ENCODE measurements at regions not wholly inside any gene's neighbourhood (a gene's known extent, or its start where the extent isn't known, plus 50 kb on each side); places are given as distances from the start of the nearest gene placed in this dataset.

GRCh38 chr6:148086386-148086785 lies 256.3 kb upstream of the SASH1 start:
- no peak overlapping the region for H4K91ac ChIP-seq (replicated peaks; ENCODE audit: insufficient read length, low read length)
- POLR2A ChIA-PET (ENCODE audit: partially characterized antibody), result no interaction called here
- FAIRE-seq, result no peak

More at GRCh38 chr6:148086386-148086785, 256.3 kb upstream of the SASH1 start:
- H4K5ac ChIP-seq (ENCODE audit: insufficient read length, low read depth, low read length), result no peak overlapping the region
- no peak overlapping the region for H2BK120ac ChIP-seq (replicated peaks; ENCODE audit: low read depth, low read length)
- WGBS, 2 experiments (ENCODE audit: extremely low coverage in 1 of 2, insufficient coverage in 1 of 2, insufficient read length in 1 of 2, insufficient replicate concordance in 2 of 2, low coverage in 1 of 2, low lambda C conversion rate in 2 of 2, missing lambda C conversion rate in 1 of 2), result 95% methylated on average over 1 of the region's 1 CpG; no CpG with 5 or more reads in 1 of the 2 experiments
- no peaks in the 10 kb centered on the region for H3K27me3 ChIP-seq (replicated peaks in 1 of 4; ENCODE audit: control insufficient read depth in 3 of 4, extremely low read depth in 1 of 4, insufficient read depth in 3 of 4, low read length in 3 of 4)
- H3K14ac ChIP-seq (ENCODE audit: insufficient read length), result no peak overlapping the region
- H3K4me2 ChIP-seq (ENCODE audit: insufficient read depth in 1 of 2, low read depth in 2 of 2, low read length in 2 of 2), result no peak overlapping the region
- no peak overlapping the region for H3K4me3 ChIP-seq (ENCODE audit: extremely low read depth in 1 of 4, insufficient read depth in 2 of 4, low read depth in 3 of 4, low read length in 4 of 4)
- H3K79me1 ChIP-seq (ENCODE audit: low read depth, low read length), result no peaks in the 10 kb centered on the region
- H2BK20ac ChIP-seq (ENCODE audit: low read length), result no peak overlapping the region
- no peaks in the 10 kb centered on the region for H4K20me1 ChIP-seq (replicated peaks in 1 of 2; ENCODE audit: control insufficient read depth in 1 of 2, insufficient read depth in 2 of 2, low read length in 2 of 2)
- no peak overlapping the region for H2AK5ac ChIP-seq (ENCODE audit: low read depth, low read length)
- no peak overlapping the region for H3K23ac ChIP-seq (ENCODE audit: insufficient read length)
- H2BK15ac ChIP-seq (ENCODE audit: low read length), result no peak overlapping the region
- H2BK5ac ChIP-seq (ENCODE audit: low read depth, low read length), result no peak overlapping the region
- DNase-seq (ENCODE audit: low read depth in 1 of 2, low spot score in 2 of 2), result no peak
- H3K23me2 ChIP-seq (ENCODE audit: low read depth, low read length), result peaks cover 2% of the 10 kb centered on the region; the same call in 1 of the 2 replicates
- H3K79me2 ChIP-seq (ENCODE audit: control insufficient read depth in 1 of 2, insufficient read depth in 2 of 2, low read length in 2 of 2), result no peaks in the 10 kb centered on the region
- H3K27ac ChIP-seq (ENCODE audit: low read depth, low read length), result no peak overlapping the region
- H4K8ac ChIP-seq (ENCODE audit: extremely low read depth, insufficient read depth, low read length), result no peak overlapping the region
- no peak overlapping the region for H3K56ac ChIP-seq (replicated peaks; ENCODE audit: insufficient read length, low read depth, low read length)
- CTCF ChIA-PET (ENCODE audit: partially characterized antibody), result interaction anchor here (0.6 kb wide), 1 partner anchor 307 kb away, joined by 3 read pairs; no protein-coding TSS in a partner anchor
- H3K9me3 ChIP-seq (ENCODE audit: insufficient read depth in 2 of 2, low read depth in 1 of 2, low read length in 1 of 2), result no peaks in the 10 kb centered on the region
- peaks cover 0 to 4% (median 0%) of the 10 kb centered on the region in 4 experiments; a peak in 1 of 7 replicates for H3K4me1 ChIP-seq (replicated peaks in 1 of 4; ENCODE audit: control insufficient read depth in 3 of 4, insufficient read depth in 4 of 4, low read length in 3 of 4)
- no peak for TF ChIP-seq SRF (IDR thresholded peaks at IDR 0.05; ENCODE audit: low read depth, low read length)
- no peak for TF ChIP-seq RFX5 (IDR thresholded peaks at IDR 0.05; ENCODE audit: borderline replicate concordance, low read depth, low read length)
- no peak for TF ChIP-seq SIN3A (conservative IDR thresholded peaks at IDR 0.05 in 1 of 2, IDR thresholded peaks at IDR 0.05 in 1 of 2; ENCODE audit: low read depth in 1 of 2, low read length in 2 of 2)
- no peak for TF ChIP-seq RAD21 (IDR thresholded peaks at IDR 0.05 in 1 of 2, conservative IDR thresholded peaks at IDR 0.05 in 1 of 2; ENCODE audit: low read depth in 2 of 2, low read length in 2 of 2)
- no peak for TF ChIP-seq GTF2F1 (IDR thresholded peaks at IDR 0.05; ENCODE audit: borderline replicate concordance, low read depth, low read length)
- TF ChIP-seq RXRA (IDR thresholded peaks at IDR 0.05; ENCODE audit: insufficient read depth, low read depth, low read length), result no peak
- no peak for TF ChIP-seq HDAC6 (IDR thresholded peaks at IDR 0.05; ENCODE audit: low read depth, low read length)
- TF ChIP-seq SIRT6 (IDR thresholded peaks at IDR 0.05; ENCODE audit: low read length), result no peak
- no peak for TF ChIP-seq SAP30 (IDR thresholded peaks at IDR 0.05; ENCODE audit: insufficient read depth, insufficient replicate concordance, low read length)
- no peak for TF ChIP-seq CREB1 (IDR thresholded peaks at IDR 0.05)
- no peak for TF ChIP-seq EZH2 (IDR thresholded peaks at IDR 0.05; ENCODE audit: low read depth, low read length, severe bottlenecking)
- no peak for TF ChIP-seq SP4 (IDR thresholded peaks at IDR 0.05; ENCODE audit: low read length)
- TF ChIP-seq POLR2AphosphoS5 (IDR thresholded peaks at IDR 0.05; ENCODE audit: low read depth, low read length), result no peak
- no peak overlapping the region for H2AFZ ChIP-seq (ENCODE audit: low read length)
- no peak overlapping the region for H2BK12ac ChIP-seq (ENCODE audit: low read depth, low read length)
- H3K9ac ChIP-seq (replicated peaks in 1 of 4; ENCODE audit: extremely low read depth in 1 of 4, low read depth in 3 of 4, low read length in 3 of 4), result no peak overlapping the region
- H3K4ac ChIP-seq (replicated peaks; ENCODE audit: insufficient read length, low read depth, low read length), result no peak overlapping the region
- no peaks in the 10 kb centered on the region for H3K36me3 ChIP-seq (ENCODE audit: control insufficient read depth in 2 of 4, insufficient read depth in 4 of 4, low read length in 3 of 4)
- no peak overlapping the region for H3K18ac ChIP-seq (ENCODE audit: extremely low read depth, low read length)

All from H1 (cell line).